ENCODE measurements at regions not wholly inside any gene's neighbourhood (a gene's known extent, or its start where the extent isn't known, plus 50 kb on each side); places are given as distances from the start of the nearest gene placed in this dataset.

DNA sequence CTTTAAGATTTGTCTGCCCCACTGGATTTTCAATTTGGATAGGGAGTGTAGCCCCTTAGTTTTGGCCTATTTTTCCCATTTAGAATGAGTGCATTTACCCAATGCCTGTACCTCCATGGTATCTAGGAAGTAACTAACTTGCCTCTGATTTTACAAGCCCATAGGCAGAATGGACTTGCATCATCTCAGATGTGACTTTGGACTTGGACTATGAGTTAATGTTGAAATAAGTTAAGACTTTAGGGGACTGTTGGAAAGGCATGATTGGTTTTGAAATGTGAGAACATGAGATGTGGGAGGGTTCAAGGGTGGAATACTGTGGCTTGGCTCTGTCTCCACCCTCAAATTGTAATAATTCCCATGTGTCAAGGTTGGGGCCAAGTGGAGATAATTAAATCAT is 2480.2 kb downstream of the PCDH7 start:
- TF ChIP-seq, protein P1, sequence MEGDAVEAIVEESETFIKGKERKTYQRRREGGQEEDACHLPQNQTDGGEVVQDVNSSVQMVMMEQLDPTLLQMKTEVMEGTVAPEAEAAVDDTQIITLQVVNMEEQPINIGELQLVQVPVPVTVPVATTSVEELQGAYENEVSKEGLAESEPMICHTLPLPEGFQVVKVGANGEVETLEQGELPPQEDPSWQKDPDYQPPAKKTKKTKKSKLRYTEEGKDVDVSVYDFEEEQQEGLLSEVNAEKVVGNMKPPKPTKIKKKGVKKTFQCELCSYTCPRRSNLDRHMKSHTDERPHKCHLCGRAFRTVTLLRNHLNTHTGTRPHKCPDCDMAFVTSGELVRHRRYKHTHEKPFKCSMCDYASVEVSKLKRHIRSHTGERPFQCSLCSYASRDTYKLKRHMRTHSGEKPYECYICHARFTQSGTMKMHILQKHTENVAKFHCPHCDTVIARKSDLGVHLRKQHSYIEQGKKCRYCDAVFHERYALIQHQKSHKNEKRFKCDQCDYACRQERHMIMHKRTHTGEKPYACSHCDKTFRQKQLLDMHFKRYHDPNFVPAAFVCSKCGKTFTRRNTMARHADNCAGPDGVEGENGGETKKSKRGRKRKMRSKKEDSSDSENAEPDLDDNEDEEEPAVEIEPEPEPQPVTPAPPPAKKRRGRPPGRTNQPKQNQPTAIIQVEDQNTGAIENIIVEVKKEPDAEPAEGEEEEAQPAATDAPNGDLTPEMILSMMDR (conservative IDR thresholded peaks at IDR 0.05; ENCODE audit: low read depth, low read length): no peak
- no peak for TF ChIP-seq EZH2 (IDR thresholded peaks at IDR 0.05; ENCODE audit: borderline replicate concordance, low read depth, low read length, poor library complexity, severe bottlenecking)
